DND-41 (cell line): ENCODE measurements at regions not wholly inside any gene's neighbourhood (a gene's known extent, or its start where the extent isn't known, plus 50 kb on each side); places are given as distances from the start of the nearest gene placed in this dataset.

ENCODE experiments used
- EZH2 ChIP-seq: IDR thresholded peaks from 3 replicates; pipeline ENCODE4 v1.6.1; 2012; ENCODE audit warnings: borderline replicate concordance, low read depth, mild to moderate bottlenecking, moderate library complexity, low read length, inconsistent platforms; ENCODE audit not compliant: severe bottlenecking
- TF ChIP-seq, protein P1 (sequence below): IDR thresholded peaks from 2 replicates; pipeline ENCODE4 v1.5.1; 2012; ENCODE audit warnings: borderline replicate concordance, low read length, moderate library complexity, mild to moderate bottlenecking; ENCODE audit not compliant: poor library complexity, severe bottlenecking; ENCODE audit errors: extremely low read depth

DNA sequence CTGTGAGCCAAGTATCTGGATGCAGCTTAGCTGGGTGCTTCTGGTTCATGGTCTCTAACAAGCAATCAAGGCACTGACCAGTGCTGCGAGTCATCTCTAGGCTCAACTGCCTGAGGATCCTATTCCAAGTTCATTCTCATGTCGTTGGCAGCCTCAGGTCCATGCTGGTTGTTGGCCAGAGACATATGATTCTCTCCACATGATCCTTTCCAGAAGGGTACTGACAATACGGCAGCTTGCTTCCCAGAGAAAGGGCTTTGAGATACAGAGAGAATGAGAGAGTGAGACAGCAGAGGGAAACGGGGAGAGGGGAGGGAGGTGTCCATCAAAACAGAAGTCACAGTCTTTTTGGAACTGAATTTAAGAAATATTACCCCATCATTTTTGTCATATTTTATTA is 405.6 kb downstream of the XPNPEP1 start:
- no peak for TF ChIP-seq EZH2
- TF ChIP-seq, protein P1, sequence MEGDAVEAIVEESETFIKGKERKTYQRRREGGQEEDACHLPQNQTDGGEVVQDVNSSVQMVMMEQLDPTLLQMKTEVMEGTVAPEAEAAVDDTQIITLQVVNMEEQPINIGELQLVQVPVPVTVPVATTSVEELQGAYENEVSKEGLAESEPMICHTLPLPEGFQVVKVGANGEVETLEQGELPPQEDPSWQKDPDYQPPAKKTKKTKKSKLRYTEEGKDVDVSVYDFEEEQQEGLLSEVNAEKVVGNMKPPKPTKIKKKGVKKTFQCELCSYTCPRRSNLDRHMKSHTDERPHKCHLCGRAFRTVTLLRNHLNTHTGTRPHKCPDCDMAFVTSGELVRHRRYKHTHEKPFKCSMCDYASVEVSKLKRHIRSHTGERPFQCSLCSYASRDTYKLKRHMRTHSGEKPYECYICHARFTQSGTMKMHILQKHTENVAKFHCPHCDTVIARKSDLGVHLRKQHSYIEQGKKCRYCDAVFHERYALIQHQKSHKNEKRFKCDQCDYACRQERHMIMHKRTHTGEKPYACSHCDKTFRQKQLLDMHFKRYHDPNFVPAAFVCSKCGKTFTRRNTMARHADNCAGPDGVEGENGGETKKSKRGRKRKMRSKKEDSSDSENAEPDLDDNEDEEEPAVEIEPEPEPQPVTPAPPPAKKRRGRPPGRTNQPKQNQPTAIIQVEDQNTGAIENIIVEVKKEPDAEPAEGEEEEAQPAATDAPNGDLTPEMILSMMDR, result no peak
